Femur (tissue), 1 donor: ENCODE measurements at regions not wholly inside any gene's neighbourhood (a gene's known extent, or its start where the extent isn't known, plus 50 kb on each side); places are given as distances from the start of the nearest gene placed in this dataset.
"Not testable (repeated sequence)": the region's sequence is repeated elsewhere in the genome, so short reads cannot be mapped to it uniquely, and the experiment has no call there.

Experiments
- DNase-seq: peaks from one replicate; pipeline ENCODE4 v3.0.0-alpha.2; 2017

DNA sequence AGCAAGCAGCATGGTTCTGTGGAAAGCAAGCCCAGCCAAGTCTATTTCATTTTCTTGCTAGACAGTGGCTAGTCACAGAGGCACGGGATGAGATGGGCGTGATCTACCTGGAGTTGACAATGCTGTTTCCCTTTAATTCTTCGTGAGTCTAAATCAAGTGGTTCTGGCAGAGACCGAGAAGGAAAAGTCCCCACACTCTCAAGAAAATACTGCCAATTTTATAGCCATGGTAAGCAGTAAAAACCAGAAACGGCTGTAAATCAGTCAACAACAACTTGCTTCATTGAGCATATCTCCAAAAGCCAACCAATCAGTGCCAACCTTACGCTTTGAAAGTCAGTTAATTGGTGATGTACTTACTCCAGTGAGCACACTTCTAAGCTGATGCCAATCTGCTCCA is 223.4 kb downstream of the SEC23IP start:
- DNase-seq: no peak

- no peak for DNase-seq
Measured at GRCh38 chr10:120121768-120122167, 229.2 kb downstream of the SEC23IP start.

GRCh38 chr10:120131183-120131582 is 238.7 kb downstream of the SEC23IP start:
- peak; percentile 53 for DNase-seq

GRCh38 chr10:120132811-120133210 is 240.3 kb downstream of the SEC23IP start:
- DNase-seq: no peak

DNA sequence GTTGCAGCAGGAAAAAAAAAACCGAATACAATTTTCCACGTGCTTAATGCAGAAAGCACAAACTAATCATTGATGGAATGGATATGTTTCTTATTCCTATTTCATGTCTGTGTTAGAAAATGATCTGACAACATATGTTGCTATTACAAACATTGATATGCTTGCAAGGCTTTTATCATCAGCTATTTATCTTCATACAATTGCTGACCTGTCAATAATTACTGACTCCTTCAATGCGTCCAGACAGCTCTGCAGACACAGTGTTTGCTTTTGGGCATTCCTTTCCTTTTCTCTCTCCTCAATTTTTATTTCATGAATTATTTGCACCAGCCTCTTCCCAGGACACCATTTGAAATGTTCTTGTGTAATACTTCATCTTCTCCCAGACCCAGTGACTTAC is 246.2 kb downstream of the SEC23IP start:
- DNase-seq: no peak

- DNase-seq: no peak
Measured at GRCh38 chr10:120145107-120145506, 252.6 kb downstream of the SEC23IP start.

- no peak for DNase-seq
Measured at GRCh38 chr10:120156614-120157274, 264.2 kb downstream of the SEC23IP start.

GRCh38 chr10:120161111-120161510 is 268.6 kb downstream of the SEC23IP start:
- DNase-seq: no peak

GRCh38 chr10:120162471-120162870 is 269.9 kb downstream of the SEC23IP start:
- no peak for DNase-seq

- no peak for DNase-seq
Measured at GRCh38 chr10:120172356-120172755, 279.8 kb downstream of the SEC23IP start.

GRCh38 chr10:120174491-120174890 is 282.0 kb downstream of the SEC23IP start:
- DNase-seq: no peak

GRCh38 chr10:120177330-120177729 is 279.7 kb upstream of the PLPP4 start:
- no peak for DNase-seq

DNA sequence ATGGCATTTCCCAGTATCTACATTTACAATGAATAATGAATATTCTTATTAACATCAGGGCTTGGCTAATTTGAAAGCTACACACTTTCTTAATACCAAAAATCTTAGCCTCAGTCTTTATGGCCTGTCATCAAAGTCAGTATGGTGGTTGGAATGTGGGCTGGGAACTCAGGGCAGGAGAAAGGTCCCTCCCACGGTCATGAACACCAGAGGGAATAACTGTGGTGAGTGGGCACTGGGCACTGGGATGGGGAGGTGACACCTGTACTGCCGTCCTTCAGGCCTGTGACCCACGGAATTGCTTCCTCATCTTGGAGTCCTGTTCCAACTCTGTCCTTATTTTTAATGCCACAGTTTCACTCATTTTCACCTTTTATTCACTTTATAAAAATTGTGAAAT is 276.9 kb upstream of the PLPP4 start:
- no peak for DNase-seq

- DNase-seq: no peak
Measured at GRCh38 chr10:120181154-120181553, 275.9 kb upstream of the PLPP4 start.

DNA sequence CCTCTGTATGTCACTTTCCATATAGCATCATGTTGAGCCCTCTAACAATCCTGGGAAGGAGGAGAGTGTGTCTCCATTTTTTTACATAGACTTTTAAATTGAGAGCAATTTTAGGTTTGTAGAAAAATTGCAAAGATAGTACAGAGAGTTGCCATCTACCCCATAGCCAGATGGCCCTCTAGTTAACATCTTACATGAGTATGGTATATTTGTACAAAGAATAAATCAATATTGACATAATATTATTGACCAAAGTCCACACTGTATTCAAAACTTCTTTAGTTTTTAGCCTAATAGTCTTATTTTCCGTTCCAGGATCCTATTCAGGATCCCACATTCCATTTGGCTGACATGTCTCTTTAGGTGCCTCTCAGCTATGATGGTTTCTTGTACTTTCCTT is 274.6 kb upstream of the PLPP4 start:
- DNase-seq: no peak

GRCh38 chr10:120183546-120183945 is 273.5 kb upstream of the PLPP4 start:
- no peak for DNase-seq

GRCh38 chr10:120184547-120185337 is 272.3 kb upstream of the PLPP4 start:
- no peak for DNase-seq

DNA sequence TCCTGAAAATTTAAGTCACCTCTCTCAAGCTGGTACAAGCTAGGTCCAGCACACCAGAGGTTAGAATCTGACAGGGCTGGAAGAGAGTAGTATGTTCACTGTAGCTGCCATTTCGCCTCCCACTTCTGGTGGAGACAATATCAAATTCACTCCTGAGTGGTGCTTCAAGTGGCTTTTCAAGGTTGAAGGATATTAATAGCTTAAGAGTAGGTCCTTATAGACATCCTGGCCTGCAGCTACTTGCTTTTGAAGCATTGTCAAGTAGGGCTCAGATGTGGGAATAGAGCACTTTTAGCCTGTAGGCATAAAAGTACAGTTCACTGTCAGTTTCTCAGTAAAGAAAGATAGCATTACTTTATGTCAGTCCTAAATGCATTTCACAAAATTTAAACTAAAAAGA is 270.5 kb upstream of the PLPP4 start:
- no peak for DNase-seq

GRCh38 chr10:120187168-120187567 is 269.9 kb upstream of the PLPP4 start:
- not testable (repeated sequence) for DNase-seq

DNA sequence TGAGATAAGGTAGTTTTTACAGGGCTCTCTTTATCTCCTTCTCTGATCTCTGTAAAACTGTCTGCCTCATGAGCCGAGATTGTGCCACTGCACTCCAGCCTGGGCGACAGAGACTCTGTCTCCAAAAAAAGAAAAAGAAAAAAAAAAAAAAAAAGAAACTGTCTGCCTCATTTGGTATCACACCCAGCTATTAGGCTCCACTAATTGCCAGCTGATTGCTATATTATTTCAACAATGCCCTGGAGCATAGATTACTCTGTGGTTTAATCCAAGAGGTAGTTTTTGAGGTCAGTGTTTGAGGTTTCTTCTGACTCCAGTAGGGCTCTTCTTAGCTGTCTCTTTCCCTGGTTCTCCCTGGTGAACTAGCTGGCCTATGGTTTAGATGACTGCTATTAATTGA is 268.1 kb upstream of the PLPP4 start:
- DNase-seq: no peak

DNA sequence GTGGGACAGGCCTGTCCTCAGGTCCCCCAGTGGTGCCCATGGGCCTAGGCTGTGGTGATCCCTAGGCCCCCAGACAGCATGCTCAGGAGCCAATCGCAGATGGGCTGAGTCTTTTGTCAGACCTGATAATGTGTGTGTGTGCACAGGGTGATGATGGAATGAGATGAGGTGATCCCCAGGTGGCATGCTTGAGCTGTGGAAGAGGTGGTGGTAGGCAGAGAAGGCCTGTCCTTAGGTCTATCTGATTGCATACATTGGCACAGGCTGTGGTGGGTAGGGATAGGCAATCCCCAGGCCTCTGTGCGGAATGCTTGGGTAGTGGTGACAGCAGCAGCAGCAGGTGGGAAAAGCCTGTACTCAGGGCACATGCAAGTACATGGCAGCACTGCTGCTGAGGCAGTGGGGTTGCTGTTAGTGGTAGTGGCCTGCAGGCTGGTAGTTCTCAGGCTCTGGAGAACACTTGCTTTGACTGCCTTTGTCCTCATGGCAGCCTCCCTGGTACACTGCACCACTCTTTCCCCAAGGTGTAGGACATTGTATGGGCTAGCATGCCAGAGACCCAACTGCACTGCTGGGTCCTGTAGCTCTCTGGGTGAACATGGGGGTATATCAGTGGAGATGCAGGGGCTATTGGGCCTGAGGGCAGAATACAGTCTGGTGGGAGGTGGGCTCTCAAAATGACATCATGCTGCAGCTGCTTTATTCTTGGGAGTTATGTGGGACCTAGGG is 260.9 kb upstream of the PLPP4 start:
- DNase-seq: no peak

- DNase-seq: no peak
Measured at GRCh38 chr10:120204877-120205276, 252.2 kb upstream of the PLPP4 start.

- no peak for DNase-seq
Measured at GRCh38 chr10:120205368-120206018, 251.5 kb upstream of the PLPP4 start.
